Stimulated activated naive B cell treated with anti-CD40 and anti-IgM and Interleukin-4, amounts not matched to agents 10 μg/mL and 1 μg/mL and 100 μg/mL, for 72 hours (primary cell): ENCODE measurements at regions not wholly inside any gene's neighbourhood (a gene's known extent, or its start where the extent isn't known, plus 50 kb on each side); places are given as distances from the start of the nearest gene placed in this dataset.

Experiments
- ATAC-seq, 2 donors: fragments of 150-1000 bp; cut with Tn5 transposase; replicated peaks; 2 replicates each; pipeline ENCODE4 v1.10.0; 2021; ENCODE audit warnings: moderate library complexity in 1 of 2
- DNase-seq: peaks from one replicate; pipeline ENCODE4 v3.0.0; 2021
- H3K27ac Mint-ChIP-seq: one replicate; pipeline ENCODE4 v1.8.0; 2022; ENCODE audit warnings: mild to moderate bottlenecking, mixed read lengths
- H3K27me3 Mint-ChIP-seq, 2 donors: one replicate each; pipeline ENCODE4 v1.8.0; 2022; ENCODE audit warnings: mixed read lengths in 2 of 2
- H3K36me3 Mint-ChIP-seq, 2 donors: one replicate each; pipeline ENCODE4 v1.8.0; 2022; ENCODE audit warnings: mixed read lengths in 2 of 2, mild to moderate bottlenecking in 1 of 2
- H3K4me1 Mint-ChIP-seq, 2 donors: one replicate each; pipeline ENCODE4 v1.8.0; 2022; ENCODE audit warnings: mixed read lengths in 2 of 2, mild to moderate bottlenecking in 1 of 2
- H3K4me3 Mint-ChIP-seq, 2 donors: one replicate each; pipeline ENCODE4 v1.8.0; 2022; ENCODE audit warnings: mild to moderate bottlenecking in 2 of 2, mixed read lengths in 2 of 2, moderate library complexity in 1 of 2
- H3K9me3 Mint-ChIP-seq, 2 donors: one replicate each; pipeline ENCODE4 v1.8.0; 2022; ENCODE audit warnings: mixed read lengths in 2 of 2, mild to moderate bottlenecking in 1 of 2

DNA sequence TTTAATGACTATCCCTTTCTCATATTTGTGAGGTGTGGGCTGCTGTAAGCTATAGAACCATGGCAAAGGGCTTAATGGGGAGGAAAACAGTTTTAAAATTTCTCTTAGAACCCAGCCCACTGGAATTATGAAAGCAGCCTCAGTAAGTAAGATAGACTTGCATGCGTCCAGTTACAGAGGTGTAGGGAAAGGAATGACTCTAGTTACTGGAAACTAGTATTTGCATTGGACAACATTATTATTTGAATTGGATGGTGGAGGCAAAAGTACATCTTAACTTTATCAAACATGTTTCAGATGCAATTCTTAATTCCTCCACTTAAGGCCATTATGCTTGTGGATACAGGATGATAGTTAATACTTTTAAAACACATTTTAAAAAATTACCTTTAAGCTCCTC, 292.9 kb downstream of the SPRY2 start:
- peaks cover 5 to 8% of the 10 kb centered on the region in 2 donors for H3K9me3 Mint-ChIP-seq
- ATAC-seq: no peak
- DNase-seq: no peak
- peaks cover 4% of the 10 kb centered on the region in 2 donors for H3K27me3 Mint-ChIP-seq
- H3K4me1 Mint-ChIP-seq: peaks cover 28 to 55% of the 10 kb centered on the region in 2 donors
- H3K36me3 Mint-ChIP-seq: peaks cover 2 to 4% of the 10 kb centered on the region in 2 donors
- no peak overlapping the region for H3K27ac Mint-ChIP-seq
- no peak overlapping the region for H3K4me3 Mint-ChIP-seq

DNA sequence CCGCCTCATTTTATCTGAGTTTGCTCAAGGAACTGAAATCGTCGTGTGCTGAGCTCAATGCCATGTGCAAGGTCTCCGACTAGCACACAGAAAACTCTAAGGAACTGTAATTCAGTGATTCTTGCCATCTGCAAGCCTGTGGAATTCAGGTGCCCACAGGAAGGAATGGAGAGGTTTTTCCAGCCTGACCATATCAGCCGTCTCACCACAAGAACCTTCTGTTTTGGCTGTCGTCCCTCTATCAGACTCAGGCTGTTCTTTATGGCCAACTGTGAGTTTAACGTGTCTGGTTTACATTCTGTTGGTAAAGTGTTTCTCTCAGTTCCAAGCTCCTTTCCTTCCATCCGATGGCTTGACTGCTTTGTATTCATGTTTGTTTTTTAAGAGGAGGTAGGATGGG, 293.5 kb downstream of the SPRY2 start:
- no peak for ATAC-seq
- Mint-ChIP-seq H3K4me1 (peaks cover 32 to 61% of the 10 kb centered on the region in 2 donors), H3K9me3 (peaks cover 5 to 11% of the 10 kb centered on the region in 2 donors), H3K27me3 (peaks cover 4% of the 10 kb centered on the region in 2 donors), H3K4me3 (no peak overlapping the region), H3K36me3 (peaks cover 2 to 4% of the 10 kb centered on the region in 2 donors), H3K27ac (no peak overlapping the region)
- no peak for DNase-seq

DNA sequence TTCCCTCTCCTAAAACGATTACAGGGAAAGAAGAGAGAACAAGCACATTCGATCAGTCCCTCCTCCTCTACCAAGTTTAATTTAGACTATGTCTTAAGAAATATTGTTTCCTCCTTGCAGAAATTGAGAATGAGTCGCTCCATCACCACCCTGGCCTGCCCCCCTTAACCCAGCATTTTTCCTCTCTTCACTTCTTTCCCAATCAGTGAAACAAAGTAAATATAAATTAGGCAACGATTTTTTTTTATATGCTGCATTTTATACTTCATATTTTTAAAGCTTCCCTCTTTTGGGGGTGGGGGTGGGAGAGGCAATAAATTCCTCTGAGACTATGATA, 300.0 kb downstream of the SPRY2 start:
- no peak overlapping the region for H3K27ac Mint-ChIP-seq
- no peak overlapping the region for H3K4me3 Mint-ChIP-seq
- ATAC-seq: no peak
- peaks cover 39 to 68% of the 10 kb centered on the region in 2 donors for H3K4me1 Mint-ChIP-seq
- H3K27me3 Mint-ChIP-seq: no peaks in the 10 kb centered on the region
- peaks cover 10 to 12% of the 10 kb centered on the region in 2 donors for H3K9me3 Mint-ChIP-seq
- peaks cover 2 to 4% of the 10 kb centered on the region in 2 donors for H3K36me3 Mint-ChIP-seq
- DNase-seq: no peak

DNA sequence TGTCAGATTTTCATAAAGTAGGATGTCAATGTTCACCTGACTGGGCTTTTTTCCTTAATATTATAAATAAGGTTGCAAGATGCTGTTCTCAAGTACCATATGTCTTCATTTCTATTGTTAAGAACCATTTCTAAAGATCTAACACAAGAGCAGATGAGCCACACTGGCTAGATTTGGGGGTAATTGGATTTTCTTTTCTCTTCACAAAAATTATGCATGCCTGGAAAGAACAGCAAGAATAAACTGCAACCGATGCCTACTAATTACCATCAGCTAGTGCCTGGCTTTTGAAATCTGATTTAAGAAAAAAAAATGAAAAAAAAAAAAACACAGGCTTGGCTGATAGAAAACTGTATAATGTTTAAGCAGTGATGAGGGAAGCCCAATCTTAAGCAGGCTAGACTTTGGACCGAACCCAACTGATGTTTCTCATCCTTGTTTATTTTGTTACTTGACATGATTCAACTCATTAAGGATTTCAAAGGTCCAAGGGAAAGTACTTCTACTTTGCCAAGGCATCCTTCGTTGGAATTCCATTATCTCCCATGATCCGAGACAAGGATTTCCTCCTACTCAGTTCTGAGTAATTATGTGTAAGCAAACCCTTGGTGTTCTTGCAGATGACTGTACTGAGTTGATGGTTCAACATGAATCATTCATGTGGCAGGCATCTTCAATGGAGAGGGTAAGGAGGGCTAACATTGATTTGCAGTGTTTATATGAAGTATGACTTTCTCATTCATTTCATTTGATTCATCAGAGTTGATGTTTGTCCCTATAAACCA, 300.5 kb downstream of the SPRY2 start:
- H3K4me3 Mint-ChIP-seq: no peak overlapping the region
- ATAC-seq (no peak), DNase-seq (no peak)
- no peak overlapping the region for H3K27ac Mint-ChIP-seq
- H3K27me3 Mint-ChIP-seq: no peaks in the 10 kb centered on the region
- peaks cover 10 to 12% of the 10 kb centered on the region in 2 donors for H3K9me3 Mint-ChIP-seq
- H3K36me3 Mint-ChIP-seq: peaks cover 2 to 4% of the 10 kb centered on the region in 2 donors
- peaks cover 39 to 74% of the 10 kb centered on the region in 2 donors for H3K4me1 Mint-ChIP-seq

DNA sequence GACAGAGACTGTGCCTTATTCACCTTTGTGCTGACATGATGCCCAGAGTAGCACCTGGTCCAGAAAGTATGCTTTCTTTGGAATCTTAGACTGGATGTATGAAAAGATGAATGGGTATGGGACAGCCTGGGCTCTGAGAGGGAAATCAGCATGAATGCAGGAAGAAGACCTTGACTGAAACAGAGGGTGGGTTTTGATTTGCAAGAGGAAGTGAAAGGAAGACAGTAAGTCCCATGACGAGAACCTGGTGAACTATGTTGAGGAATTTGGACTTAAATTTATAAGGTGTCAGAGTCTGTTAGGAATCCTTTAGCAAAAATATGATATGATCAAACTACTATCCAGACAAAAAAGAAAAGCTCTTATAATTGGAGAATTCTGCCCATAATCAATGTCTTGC, 301.9 kb downstream of the SPRY2 start:
- H3K4me3 Mint-ChIP-seq: peak overlapping the region in 1 of 2 donors; percentile 4
- no peaks in the 10 kb centered on the region for H3K27me3 Mint-ChIP-seq
- H3K4me1 Mint-ChIP-seq: peaks cover 37 to 64% of the 10 kb centered on the region in 2 donors
- ATAC-seq: peak; percentile 41 to 63
- H3K27ac Mint-ChIP-seq: peak overlapping the region; percentile 49
- peaks cover 7 to 8% of the 10 kb centered on the region in 2 donors for H3K9me3 Mint-ChIP-seq
- H3K36me3 Mint-ChIP-seq: peaks cover 0 to under 1% of the 10 kb centered on the region in 2 donors
- no peak for DNase-seq

DNA sequence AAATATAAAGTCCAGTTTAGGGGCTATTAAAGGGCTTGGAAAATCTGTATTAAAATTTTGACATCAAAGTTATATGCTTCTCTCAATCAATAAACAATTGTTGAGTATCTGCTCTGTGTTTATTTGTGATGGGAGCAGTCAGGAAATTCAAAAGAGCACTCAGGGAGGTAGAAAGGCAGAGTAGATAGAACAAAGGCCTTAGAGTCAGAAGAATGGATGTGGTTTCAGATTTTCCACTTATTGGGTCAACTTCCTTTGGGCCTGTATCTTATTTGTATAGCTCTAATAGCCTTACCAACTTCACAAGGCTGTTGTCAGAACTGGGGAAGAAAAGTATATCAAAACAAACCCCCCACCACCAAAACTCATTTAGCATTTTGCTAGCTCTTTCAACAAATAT, 302.6 kb downstream of the SPRY2 start:
- Mint-ChIP-seq H3K4me3 (no peak overlapping the region), H3K36me3 (no peaks in the 10 kb centered on the region), H3K27me3 (no peaks in the 10 kb centered on the region), H3K4me1 (peaks cover 33 to 57% of the 10 kb centered on the region in 2 donors), H3K9me3 (peaks cover 5% of the 10 kb centered on the region in 2 donors), H3K27ac (no peak overlapping the region)
- ATAC-seq: no peak
- DNase-seq: no peak

DNA sequence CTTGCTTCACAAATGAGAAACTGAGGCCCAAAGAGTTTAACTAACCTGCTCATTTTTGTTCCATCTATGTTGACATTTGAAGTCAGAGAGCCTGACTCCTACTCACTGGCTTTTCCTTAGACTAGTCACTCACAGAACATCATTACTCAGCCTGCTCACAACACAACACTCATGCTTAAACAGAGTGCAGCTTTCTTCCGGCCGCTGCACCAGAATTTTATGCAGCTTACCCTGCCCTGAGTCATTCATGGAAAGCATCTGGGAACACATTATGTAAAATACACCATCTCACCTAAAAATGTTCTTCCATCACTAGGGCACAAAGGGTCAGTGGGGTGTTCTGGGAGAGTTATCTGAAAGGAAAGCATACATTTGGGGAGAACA, 303.4 kb downstream of the SPRY2 start:
- no peak for DNase-seq
- H3K36me3 Mint-ChIP-seq: no peaks in the 10 kb centered on the region
- H3K9me3 Mint-ChIP-seq: peaks cover 1 to 4% of the 10 kb centered on the region in 2 donors
- ATAC-seq: peak; percentile 79 to 82
- no peaks in the 10 kb centered on the region for H3K27me3 Mint-ChIP-seq
- peak overlapping the region; percentile 60 for H3K27ac Mint-ChIP-seq
- peak overlapping the region; percentile 18 to 43 for H3K4me3 Mint-ChIP-seq
- H3K4me1 Mint-ChIP-seq: peaks cover 29 to 49% of the 10 kb centered on the region in 2 donors

DNA sequence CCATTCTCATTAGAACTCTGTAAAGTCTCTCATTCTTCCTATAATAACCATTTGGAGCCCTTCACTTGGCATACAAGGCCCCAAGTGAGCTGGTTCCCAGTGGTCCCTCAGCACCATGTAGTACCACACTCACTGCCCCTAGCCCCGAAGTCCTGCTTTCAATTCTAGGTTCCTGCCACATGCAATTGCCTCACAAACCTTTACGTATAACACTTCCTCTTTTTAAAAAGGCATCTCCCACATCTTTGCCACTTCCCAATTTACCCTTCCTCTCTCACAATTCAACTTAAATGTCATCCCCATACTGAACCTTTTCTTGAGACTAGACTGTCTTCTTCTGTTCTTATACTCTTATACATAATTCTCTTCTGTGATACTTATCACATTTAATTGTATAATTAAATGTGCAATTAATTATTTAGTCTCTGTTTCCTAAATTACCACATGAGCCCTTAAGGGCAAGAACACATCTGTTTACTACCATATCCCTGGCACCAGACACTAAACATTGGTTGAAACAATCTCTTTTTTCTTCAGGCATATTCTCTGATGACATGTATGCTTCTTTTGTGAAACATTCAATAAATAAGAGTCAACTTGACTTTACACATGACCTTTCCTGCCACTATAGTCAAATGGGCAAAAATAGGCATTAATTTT, 304.0 kb downstream of the SPRY2 start:
- no peaks in the 10 kb centered on the region for H3K27me3 Mint-ChIP-seq
- peaks cover 28 to 43% of the 10 kb centered on the region in 2 donors for H3K4me1 Mint-ChIP-seq
- H3K36me3 Mint-ChIP-seq: no peaks in the 10 kb centered on the region
- DNase-seq: peak; percentile 33
- H3K9me3 Mint-ChIP-seq: peaks cover 0 to 2% of the 10 kb centered on the region in 2 donors
- peak overlapping the region; percentile 18 to 72 for H3K4me3 Mint-ChIP-seq
- H3K27ac Mint-ChIP-seq: peak overlapping the region; percentile 91
- ATAC-seq: peak; percentile 76 to 82

DNA sequence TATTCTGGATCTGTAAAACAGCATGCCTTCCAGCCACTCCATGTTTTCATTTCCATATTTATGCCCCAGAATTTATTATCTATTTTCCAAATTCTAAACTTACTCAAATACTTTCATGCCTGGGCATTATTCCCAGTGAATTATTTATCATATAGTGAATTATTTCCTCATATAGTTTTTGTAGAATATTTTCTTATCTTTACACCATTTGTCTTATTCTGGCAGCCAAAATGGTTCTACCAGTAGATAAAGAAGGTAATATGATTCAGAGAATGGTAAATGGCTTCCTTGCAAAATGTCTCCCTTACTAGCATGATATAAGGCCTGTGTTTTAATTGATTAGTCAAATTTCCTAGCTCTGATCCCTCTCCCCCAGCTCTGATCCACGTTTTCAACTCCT, 305.8 kb downstream of the SPRY2 start:
- DNase-seq (no peak), ATAC-seq (no peak)
- Mint-ChIP-seq H3K27ac (no peak overlapping the region), H3K4me1 (peaks cover 28 to 38% of the 10 kb centered on the region in 2 donors), H3K9me3 (peaks cover 0 to 2% of the 10 kb centered on the region in 2 donors), H3K4me3 (no peak overlapping the region), H3K27me3 (no peaks in the 10 kb centered on the region), H3K36me3 (no peaks in the 10 kb centered on the region)

DNA sequence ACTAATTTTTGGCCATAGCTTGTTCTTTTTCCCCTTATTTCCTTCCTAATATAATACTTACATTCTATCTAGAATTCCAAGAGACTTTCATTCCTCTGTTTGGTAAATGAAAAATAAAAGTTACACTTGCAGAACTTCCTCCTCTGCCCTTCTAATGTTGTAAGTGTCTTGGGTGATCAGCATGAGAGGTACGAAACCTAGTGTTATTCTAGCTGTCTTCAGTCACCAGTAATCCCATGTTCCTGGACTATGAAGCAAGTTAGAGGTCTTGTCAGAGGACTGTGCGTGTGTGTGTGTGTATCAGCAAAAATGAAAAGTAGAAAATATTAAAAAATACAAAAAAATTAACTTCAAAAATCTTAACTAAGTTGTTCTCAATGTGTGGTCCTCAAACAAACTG, 307.0 kb downstream of the SPRY2 start:
- Mint-ChIP-seq H3K4me3 (no peak overlapping the region), H3K36me3 (no peaks in the 10 kb centered on the region), H3K27ac (no peak overlapping the region), H3K9me3 (peaks cover 0 to 2% of the 10 kb centered on the region in 2 donors), H3K4me1 (peaks cover 25 to 34% of the 10 kb centered on the region in 2 donors), H3K27me3 (no peaks in the 10 kb centered on the region)
- DNase-seq (no peak), ATAC-seq (no peak)

DNA sequence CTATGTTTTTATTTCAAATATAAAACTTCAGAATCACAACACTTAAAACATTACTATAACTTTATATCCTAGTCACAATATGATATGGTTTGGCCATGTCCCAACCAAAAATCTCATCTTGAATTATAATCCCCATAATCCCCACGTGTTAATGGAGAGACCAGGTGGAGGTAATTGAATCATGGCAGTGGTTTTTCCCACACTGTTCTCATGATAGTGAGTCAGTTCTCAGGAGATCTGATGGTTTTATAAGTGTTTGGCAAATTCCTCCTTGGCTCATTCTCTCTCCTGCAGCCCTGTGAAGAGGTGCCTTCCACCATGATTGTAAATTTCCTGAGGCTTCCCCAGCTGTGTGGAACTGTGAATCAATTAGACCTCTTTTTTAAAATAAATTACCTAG, 307.6 kb downstream of the SPRY2 start:
- no peak overlapping the region for H3K4me3 Mint-ChIP-seq
- peaks cover 0 to 2% of the 10 kb centered on the region in 2 donors for H3K9me3 Mint-ChIP-seq
- H3K27ac Mint-ChIP-seq: no peak overlapping the region
- no peak for DNase-seq
- H3K27me3 Mint-ChIP-seq: no peaks in the 10 kb centered on the region
- no peaks in the 10 kb centered on the region for H3K36me3 Mint-ChIP-seq
- peaks cover 20 to 27% of the 10 kb centered on the region in 2 donors for H3K4me1 Mint-ChIP-seq
- ATAC-seq: no peak

DNA sequence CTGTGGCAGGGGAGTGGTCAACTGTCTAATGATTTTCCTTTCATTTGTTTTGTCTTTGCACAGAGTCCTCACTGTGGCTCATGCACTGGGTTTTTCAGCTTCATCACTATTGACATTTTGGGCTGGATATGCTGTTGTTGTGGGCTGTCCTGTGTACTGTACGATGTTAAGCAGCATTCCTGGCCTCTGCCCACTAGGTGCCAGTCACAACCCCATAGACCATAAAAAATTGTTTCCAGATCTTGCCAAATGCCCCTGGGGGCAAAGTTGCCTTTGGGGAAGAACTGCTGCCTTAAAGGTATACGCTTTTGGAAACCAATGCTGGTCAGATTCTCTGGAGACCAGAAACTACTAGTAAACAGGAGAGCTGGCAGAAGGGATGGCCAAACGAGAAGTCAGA, 310.4 kb downstream of the SPRY2 start:
- ATAC-seq: peak; percentile 60 to 64
- no peak overlapping the region for H3K4me3 Mint-ChIP-seq
- DNase-seq: no peak
- no peaks in the 10 kb centered on the region for H3K9me3 Mint-ChIP-seq
- H3K27ac Mint-ChIP-seq: no peak overlapping the region
- H3K4me1 Mint-ChIP-seq: peaks cover 2 to 4% of the 10 kb centered on the region in 2 donors
- no peaks in the 10 kb centered on the region for H3K36me3 Mint-ChIP-seq
- H3K27me3 Mint-ChIP-seq: no peaks in the 10 kb centered on the region

DNA sequence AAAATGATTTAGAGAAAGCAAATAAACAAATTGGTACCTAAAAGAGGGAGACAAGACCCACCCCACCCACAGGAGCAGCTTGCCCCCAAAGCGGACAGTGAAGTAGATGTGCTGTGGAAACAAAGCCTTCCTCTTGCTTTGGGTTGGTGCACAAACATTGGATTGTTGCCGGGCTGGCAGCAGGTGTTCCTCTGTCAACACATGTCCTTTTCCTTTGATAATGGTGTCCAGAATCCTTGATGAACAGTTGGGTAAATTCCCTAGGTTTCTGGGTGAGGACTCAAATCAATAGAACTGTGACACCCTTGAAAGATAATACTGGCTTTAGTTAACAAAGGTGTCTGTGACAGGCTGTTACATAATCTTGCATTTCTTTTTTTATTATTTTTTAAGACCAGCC, 311.8 kb downstream of the SPRY2 start:
- DNase-seq: no peak
- H3K36me3 Mint-ChIP-seq: no peaks in the 10 kb centered on the region
- H3K9me3 Mint-ChIP-seq: no peaks in the 10 kb centered on the region
- peaks cover 0 to 4% of the 10 kb centered on the region in 2 donors for H3K4me1 Mint-ChIP-seq
- no peak overlapping the region for H3K4me3 Mint-ChIP-seq
- H3K27me3 Mint-ChIP-seq: no peaks in the 10 kb centered on the region
- no peak overlapping the region for H3K27ac Mint-ChIP-seq
- ATAC-seq: no peak

DNA sequence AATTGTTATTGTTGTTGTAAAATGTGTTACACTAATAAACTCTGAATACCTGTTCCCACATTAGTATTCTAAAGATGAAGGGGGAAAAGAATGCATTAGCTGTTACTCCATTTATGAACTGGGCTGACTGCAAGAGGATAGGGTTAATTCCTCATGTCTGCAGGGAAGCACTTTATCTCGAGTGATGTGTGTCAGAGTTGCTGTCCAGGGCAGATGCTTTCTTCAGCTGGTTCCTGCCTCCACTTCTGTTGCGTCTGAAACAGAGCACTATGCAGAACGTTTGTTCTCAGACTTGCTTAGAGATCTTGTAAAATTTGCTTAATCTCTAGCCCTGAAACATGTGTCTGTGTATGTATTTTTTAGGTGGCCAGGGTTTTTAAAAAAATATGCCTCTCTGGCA, 318.8 kb downstream of the SPRY2 start:
- Mint-ChIP-seq H3K36me3 (peaks cover 0 to 1% of the 10 kb centered on the region in 2 donors), H3K4me3 (no peak overlapping the region), H3K4me1 (no peaks in the 10 kb centered on the region), H3K27me3 (no peaks in the 10 kb centered on the region), H3K9me3 (peaks cover 0 to 3% of the 10 kb centered on the region in 2 donors), H3K27ac (no peak overlapping the region)
- DNase-seq (no peak), ATAC-seq (no peak)

DNA sequence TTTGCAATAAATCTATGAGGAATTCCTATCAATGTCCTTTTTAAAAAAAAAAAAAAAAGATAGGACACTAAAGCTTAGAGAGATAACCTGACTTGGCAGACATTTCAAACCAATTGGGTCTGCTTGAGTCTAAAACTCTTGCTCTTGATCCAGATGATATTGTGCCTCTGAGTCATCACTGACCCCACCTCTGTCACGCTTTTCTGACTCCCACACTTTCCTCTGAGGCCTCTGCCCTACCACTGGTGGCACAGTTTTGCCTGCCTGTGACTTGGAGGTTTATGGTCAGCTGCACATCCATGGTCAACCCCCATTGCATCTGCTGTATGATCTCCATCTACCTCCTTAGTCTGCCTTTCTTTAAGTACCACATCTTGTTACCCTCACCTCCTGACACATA, 328.7 kb downstream of the SPRY2 start:
- peak; percentile 85 to 86 for ATAC-seq

More for the DNA sequence above, 328.7 kb downstream of the SPRY2 start:
- no peak overlapping the region for H3K4me3 Mint-ChIP-seq
- no peak overlapping the region for H3K27ac Mint-ChIP-seq
- H3K4me1 Mint-ChIP-seq: peaks cover 3 to 9% of the 10 kb centered on the region in 2 donors
- H3K9me3 Mint-ChIP-seq: peaks cover 0 to 6% of the 10 kb centered on the region in 2 donors
- DNase-seq: no peak
- peaks cover 0 to 1% of the 10 kb centered on the region in 2 donors for H3K36me3 Mint-ChIP-seq
- no peaks in the 10 kb centered on the region for H3K27me3 Mint-ChIP-seq
